Endothelial cell (in vitro differentiated cells): ENCODE measurements at regions not wholly inside any gene's neighbourhood (a gene's known extent, or its start where the extent isn't known, plus 50 kb on each side); places are given as distances from the start of the nearest gene placed in this dataset.
A peak's percentile ranks its signal among the peaks of the same experiment; 100 is the strongest.

Source experiments
- DNase-seq: peaks from one replicate; pipeline ENCODE4 v3.0.0; 2021; ENCODE audit warnings: low spot score
- H3K27ac Mint-ChIP-seq: one replicate; pipeline ENCODE4 v1.8.0; 2021; ENCODE audit warnings: mixed read lengths, inconsistent platforms; ENCODE audit not compliant: unreplicated experiment
- H3K27me3 Mint-ChIP-seq: one replicate; pipeline ENCODE4 v1.8.0; 2021; ENCODE audit warnings: mild to moderate bottlenecking, moderate library complexity, mixed read lengths, inconsistent platforms; ENCODE audit not compliant: unreplicated experiment
- H3K36me3 Mint-ChIP-seq: one replicate; pipeline ENCODE4 v1.8.0; 2021; ENCODE audit warnings: mild to moderate bottlenecking, low read depth, mixed read lengths, inconsistent platforms; ENCODE audit not compliant: unreplicated experiment
- H3K4me1 Mint-ChIP-seq: one replicate; pipeline ENCODE4 v1.8.0; 2021; ENCODE audit warnings: mild to moderate bottlenecking, mixed read lengths, inconsistent platforms; ENCODE audit not compliant: unreplicated experiment
- H3K4me3 Mint-ChIP-seq: one replicate; pipeline ENCODE4 v1.8.0; 2021; ENCODE audit warnings: mild to moderate bottlenecking, mixed read lengths, inconsistent platforms; ENCODE audit not compliant: unreplicated experiment
- H3K9me3 Mint-ChIP-seq: one replicate; pipeline ENCODE4 v1.8.0; 2021; ENCODE audit warnings: mixed read lengths, inconsistent platforms; ENCODE audit not compliant: unreplicated experiment
- CTCF ChIP-seq: fragments of 200-600 bp; sonication (generic); IDR thresholded peaks from one replicate; pipeline ENCODE4 v1.5.0; 2021; ENCODE audit warnings: antibody characterized with exemption; ENCODE audit not compliant: unreplicated experiment

- H3K27ac Mint-ChIP-seq, result no peak overlapping the region
- peak; percentile 40 for TF ChIP-seq CTCF
- H3K4me1 Mint-ChIP-seq, result no peaks in the 10 kb centered on the region
- H3K27me3 Mint-ChIP-seq, result no peaks in the 10 kb centered on the region
- DNase-seq, result no peak
- H3K9me3 Mint-ChIP-seq, result no peaks in the 10 kb centered on the region
- no peak overlapping the region for H3K4me3 Mint-ChIP-seq
- H3K36me3 Mint-ChIP-seq, result no peaks in the 10 kb centered on the region
Measured at GRCh38 chr15:31455499-31455898, 128.9 kb downstream of the KLF13 start.

GRCh38 chr15:31456354-31457060 lies 129.9 kb downstream of the KLF13 start:
- H3K27ac Mint-ChIP-seq, result no peak overlapping the region
- no peak overlapping the region for H3K4me3 Mint-ChIP-seq
- DNase-seq, result no peak
- no peaks in the 10 kb centered on the region for H3K4me1 Mint-ChIP-seq
- no peaks in the 10 kb centered on the region for H3K9me3 Mint-ChIP-seq
- no peaks in the 10 kb centered on the region for H3K36me3 Mint-ChIP-seq
- no peak for TF ChIP-seq CTCF
- H3K27me3 Mint-ChIP-seq, result no peaks in the 10 kb centered on the region

GRCh38 chr15:31457161-31457560 lies 130.5 kb downstream of the KLF13 start:
- Mint-ChIP-seq H3K27me3 (no peaks in the 10 kb centered on the region), H3K4me1 (no peaks in the 10 kb centered on the region), H3K4me3 (no peak overlapping the region), H3K27ac (no peak overlapping the region), H3K36me3 (no peaks in the 10 kb centered on the region), H3K9me3 (no peaks in the 10 kb centered on the region)
- no peak for DNase-seq
- TF ChIP-seq CTCF, result no peak

GRCh38 chr15:31457631-31458526 lies 131.2 kb downstream of the KLF13 start:
- H3K27ac Mint-ChIP-seq, result no peak overlapping the region
- no peak for DNase-seq
- no peaks in the 10 kb centered on the region for H3K4me1 Mint-ChIP-seq
- no peak for TF ChIP-seq CTCF
- H3K4me3 Mint-ChIP-seq, result no peak overlapping the region
- no peaks in the 10 kb centered on the region for H3K36me3 Mint-ChIP-seq
- H3K9me3 Mint-ChIP-seq, result no peaks in the 10 kb centered on the region
- no peaks in the 10 kb centered on the region for H3K27me3 Mint-ChIP-seq
